ENCODE measurements at regions not wholly inside any gene's neighbourhood (a gene's known extent, or its start where the extent isn't known, plus 50 kb on each side); places are given as distances from the start of the nearest gene placed in this dataset.

DNA sequence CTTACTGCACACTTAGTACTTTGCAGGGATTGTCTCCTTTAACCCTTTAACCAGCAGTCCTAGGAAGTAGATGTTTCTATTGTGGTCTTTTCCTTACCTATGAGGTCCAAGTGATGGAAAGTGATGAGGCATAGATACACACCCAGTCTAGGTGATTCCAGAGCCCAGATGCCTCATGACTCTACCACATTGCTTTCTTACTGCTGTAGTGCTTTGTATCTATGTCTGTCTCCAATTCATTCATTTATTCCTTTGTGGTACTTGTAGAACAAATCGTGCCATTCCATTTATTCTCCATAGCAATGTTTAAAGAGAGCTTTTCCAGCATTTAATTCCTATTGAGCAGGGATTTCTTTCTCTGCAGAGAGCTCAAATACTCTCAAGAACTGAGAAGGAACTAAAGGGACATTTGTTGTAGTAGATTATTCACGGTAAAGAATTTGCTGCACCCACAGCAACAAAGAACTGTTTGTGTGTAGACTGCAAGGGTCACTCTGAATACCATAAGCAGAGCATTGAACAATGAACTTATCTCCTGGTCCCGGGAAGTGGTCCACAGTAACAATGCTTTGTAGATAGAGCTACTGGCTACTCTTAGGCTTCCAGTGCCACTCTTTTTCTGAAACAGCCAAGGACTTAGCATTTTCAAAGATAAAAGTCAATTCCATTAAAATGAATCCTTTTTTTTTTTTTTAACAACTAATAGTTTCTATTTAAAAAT, 337.0 kb downstream of the PTEN start:
- TF ChIP-seq, protein P1, sequence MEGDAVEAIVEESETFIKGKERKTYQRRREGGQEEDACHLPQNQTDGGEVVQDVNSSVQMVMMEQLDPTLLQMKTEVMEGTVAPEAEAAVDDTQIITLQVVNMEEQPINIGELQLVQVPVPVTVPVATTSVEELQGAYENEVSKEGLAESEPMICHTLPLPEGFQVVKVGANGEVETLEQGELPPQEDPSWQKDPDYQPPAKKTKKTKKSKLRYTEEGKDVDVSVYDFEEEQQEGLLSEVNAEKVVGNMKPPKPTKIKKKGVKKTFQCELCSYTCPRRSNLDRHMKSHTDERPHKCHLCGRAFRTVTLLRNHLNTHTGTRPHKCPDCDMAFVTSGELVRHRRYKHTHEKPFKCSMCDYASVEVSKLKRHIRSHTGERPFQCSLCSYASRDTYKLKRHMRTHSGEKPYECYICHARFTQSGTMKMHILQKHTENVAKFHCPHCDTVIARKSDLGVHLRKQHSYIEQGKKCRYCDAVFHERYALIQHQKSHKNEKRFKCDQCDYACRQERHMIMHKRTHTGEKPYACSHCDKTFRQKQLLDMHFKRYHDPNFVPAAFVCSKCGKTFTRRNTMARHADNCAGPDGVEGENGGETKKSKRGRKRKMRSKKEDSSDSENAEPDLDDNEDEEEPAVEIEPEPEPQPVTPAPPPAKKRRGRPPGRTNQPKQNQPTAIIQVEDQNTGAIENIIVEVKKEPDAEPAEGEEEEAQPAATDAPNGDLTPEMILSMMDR (IDR thresholded peaks at IDR 0.05) = no peak
- TF ChIP-seq POLR2A (IDR thresholded peaks at IDR 0.05) = no peak
